Sigmoid colon (tissue), 6 donors: ENCODE measurements at regions not wholly inside any gene's neighbourhood (a gene's known extent, or its start where the extent isn't known, plus 50 kb on each side); places are given as distances from the start of the nearest gene placed in this dataset.

ENCODE experiments used
- DNase-seq: peaks from one replicate; pipeline ENCODE4 v3.0.0-alpha.2; 2019
- H3K27ac ChIP-seq, 4 donors: fragments of 200-600 bp; sonication (generic); one replicate each; pipeline ENCODE4 v1.5.1; 2016 to 2019; ENCODE audit warnings: mild to moderate bottlenecking in 1 of 4
- H3K27me3 ChIP-seq, 3 donors: fragments of 200-600 bp; sonication (generic); one replicate each; pipeline ENCODE4 v1.5.1; 2019; ENCODE audit warnings: mild to moderate bottlenecking in 1 of 3
- H3K36me3 ChIP-seq, 4 donors: fragments of 200-600 bp; sonication (generic); one replicate each; pipeline ENCODE4 v1.5.1; 2016 to 2019
- H3K4me1 ChIP-seq, 4 donors: fragments of 200-600 bp; sonication (generic); one replicate each; pipeline ENCODE4 v1.5.1; 2017 to 2019
- H3K4me3 ChIP-seq, 4 donors: fragments of 200-600 bp; sonication (generic); one replicate each; pipeline ENCODE4 v1.5.1; 2017 to 2019; ENCODE audit warnings: mild to moderate bottlenecking in 2 of 4, moderate library complexity in 1 of 4
- H3K9me3 ChIP-seq, 4 donors: fragments of 200-600 bp in 3 of 4; sonication (generic) in 3 of 4; one replicate each; pipeline versions ENCODE4 v1.5.1 to v1.6.1; 2013 to 2019
- EP300 ChIP-seq, 4 donors: sonication (generic); formaldehyde crosslinking; IDR thresholded peaks; one replicate each; pipeline ENCODE4 v1.6.1; 2017; ENCODE audit warnings: antibody characterized with exemption in 4 of 4
- POLR2A ChIP-seq, 2 donors: fragments of 450-650 bp; IDR thresholded peaks; one replicate each; pipeline ENCODE4 v1.6.1; 2016; ENCODE audit warnings: antibody characterized with exemption in 2 of 2, mild to moderate bottlenecking in 2 of 2, moderate library complexity in 2 of 2
- POLR2AphosphoS5 ChIP-seq, 4 donors: sonication (generic); formaldehyde crosslinking; IDR thresholded peaks; one replicate each; pipeline ENCODE4 v1.6.1; 2017; ENCODE audit warnings: antibody characterized with exemption in 4 of 4
- WGBS, 2 donors: extraction: QIAGEN DNeasy Blood & Tissue Kit; methylation state at CpG; one replicate each; pipeline ENCODE4 v1.1.7; 2013; 5-methylcytosine and 5-hydroxymethylcytosine counted together
- intact Hi-C: fragments of 100-400 bp; cut with DNase I; formaldehyde crosslinking; loops from one replicate; pipeline ENCODE4 v1.15.1; 2023
- TF ChIP-seq, protein P1 (sequence below), 4 experiments: fragments of 450-650 bp in 3 of 4; fragments of 200-600 bp in 1 of 4; IDR thresholded peaks; one replicate each; pipeline ENCODE4 v1.5.1; 2016 to 2019; ENCODE audit warnings: antibody characterized with exemption in 4 of 4, mild to moderate bottlenecking in 3 of 4, moderate library complexity in 2 of 4
- donor health status: healthy with polysubstance abuse.
- donor health status: healthy.

DNA sequence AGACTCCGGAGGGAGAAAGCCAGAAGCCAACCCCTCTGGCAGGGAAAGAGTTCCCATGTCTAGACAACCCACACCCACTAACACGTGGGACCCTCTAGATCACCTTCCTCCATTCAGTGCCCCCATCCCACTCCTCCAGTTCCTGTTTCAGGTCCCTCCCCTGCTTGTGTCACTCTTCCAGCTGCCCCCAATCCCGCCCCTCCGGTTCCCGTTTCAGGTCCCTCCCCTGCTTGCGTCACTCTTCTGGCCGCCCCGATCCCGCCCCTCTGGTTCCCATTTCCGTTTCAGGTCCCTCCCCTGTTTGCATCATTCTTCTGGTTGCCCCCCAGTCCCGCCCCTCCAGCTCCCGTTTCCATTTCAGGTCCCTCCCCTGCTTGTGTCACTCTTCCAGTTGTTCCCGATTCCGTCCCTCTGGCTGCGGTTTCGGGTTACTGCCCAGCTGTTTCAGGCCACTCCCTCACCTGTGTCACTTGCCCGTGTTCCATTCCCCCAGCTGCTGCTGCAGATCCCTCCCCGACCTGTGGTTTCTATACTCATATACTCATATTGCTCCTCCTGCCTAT lies 64.8 kb upstream of the RANBP6 start:
- Histone ChIP-seq H3K27me3 (no peaks in the 10 kb centered on the region), H3K27ac (peak overlapping the region; percentile 54 to 71 (median 70)), H3K4me3 (peak overlapping the region; percentile 12 to 51 (median 42)), H3K9me3 (no peaks in the 10 kb centered on the region), H3K4me1 (no peaks in the 10 kb centered on the region), H3K36me3 (no peaks in the 10 kb centered on the region)
- TF ChIP-seq, protein P1, sequence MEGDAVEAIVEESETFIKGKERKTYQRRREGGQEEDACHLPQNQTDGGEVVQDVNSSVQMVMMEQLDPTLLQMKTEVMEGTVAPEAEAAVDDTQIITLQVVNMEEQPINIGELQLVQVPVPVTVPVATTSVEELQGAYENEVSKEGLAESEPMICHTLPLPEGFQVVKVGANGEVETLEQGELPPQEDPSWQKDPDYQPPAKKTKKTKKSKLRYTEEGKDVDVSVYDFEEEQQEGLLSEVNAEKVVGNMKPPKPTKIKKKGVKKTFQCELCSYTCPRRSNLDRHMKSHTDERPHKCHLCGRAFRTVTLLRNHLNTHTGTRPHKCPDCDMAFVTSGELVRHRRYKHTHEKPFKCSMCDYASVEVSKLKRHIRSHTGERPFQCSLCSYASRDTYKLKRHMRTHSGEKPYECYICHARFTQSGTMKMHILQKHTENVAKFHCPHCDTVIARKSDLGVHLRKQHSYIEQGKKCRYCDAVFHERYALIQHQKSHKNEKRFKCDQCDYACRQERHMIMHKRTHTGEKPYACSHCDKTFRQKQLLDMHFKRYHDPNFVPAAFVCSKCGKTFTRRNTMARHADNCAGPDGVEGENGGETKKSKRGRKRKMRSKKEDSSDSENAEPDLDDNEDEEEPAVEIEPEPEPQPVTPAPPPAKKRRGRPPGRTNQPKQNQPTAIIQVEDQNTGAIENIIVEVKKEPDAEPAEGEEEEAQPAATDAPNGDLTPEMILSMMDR (IDR thresholded peaks at IDR 0.05), result peak in 1 of 4 experiments; percentile 26
- TF ChIP-seq EP300 (IDR thresholded peaks at IDR 0.05), result no peak
- no peak for TF ChIP-seq POLR2A (IDR thresholded peaks at IDR 0.05)
- TF ChIP-seq POLR2AphosphoS5 (IDR thresholded peaks at IDR 0.05), result peak in 1 of 4 donors; percentile 28
- peak; percentile 93 for DNase-seq
- intact Hi-C loops, result no loop called here
- WGBS, 2 donors, result 16 to 22% methylated on average over 18 of the region's 18 CpGs

DNA sequence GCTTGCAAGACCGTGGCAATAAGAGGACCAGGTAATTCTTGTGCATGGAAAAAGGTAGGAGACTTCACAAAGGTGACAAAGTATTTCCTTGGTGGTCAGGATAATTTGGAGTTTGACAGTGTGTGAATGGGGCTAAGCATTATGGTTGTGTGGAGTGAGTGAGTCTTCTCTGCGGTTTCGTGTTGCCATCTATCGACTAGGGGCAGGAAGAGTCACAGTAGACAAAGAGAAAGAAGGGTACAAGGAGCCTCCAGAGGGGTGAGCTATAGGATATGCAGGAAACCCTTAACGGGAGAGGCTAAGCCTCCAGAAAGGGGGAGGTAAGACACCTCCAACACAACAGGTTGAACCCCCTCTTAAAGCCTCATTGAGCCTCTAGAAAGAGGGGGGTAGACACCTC lies 64.0 kb upstream of the RANBP6 start:
- Histone ChIP-seq H3K27me3 (no peaks in the 10 kb centered on the region), H3K4me3 (peak overlapping the region in 2 of 4 donors; percentile 44 to 51), H3K27ac (peak overlapping the region in 1 of 4 donors; percentile 70), H3K36me3 (no peaks in the 10 kb centered on the region), H3K4me1 (no peaks in the 10 kb centered on the region), H3K9me3 (no peaks in the 10 kb centered on the region)
- WGBS, 2 donors, result 90% methylated on average over 5 of the region's 5 CpGs
- no peak for DNase-seq
- TF ChIP-seq EP300 (IDR thresholded peaks at IDR 0.05), result no peak
- TF ChIP-seq POLR2A (IDR thresholded peaks at IDR 0.05), result no peak
- no peak for TF ChIP-seq POLR2AphosphoS5 (IDR thresholded peaks at IDR 0.05)
- intact Hi-C loops, result no loop called here

DNA sequence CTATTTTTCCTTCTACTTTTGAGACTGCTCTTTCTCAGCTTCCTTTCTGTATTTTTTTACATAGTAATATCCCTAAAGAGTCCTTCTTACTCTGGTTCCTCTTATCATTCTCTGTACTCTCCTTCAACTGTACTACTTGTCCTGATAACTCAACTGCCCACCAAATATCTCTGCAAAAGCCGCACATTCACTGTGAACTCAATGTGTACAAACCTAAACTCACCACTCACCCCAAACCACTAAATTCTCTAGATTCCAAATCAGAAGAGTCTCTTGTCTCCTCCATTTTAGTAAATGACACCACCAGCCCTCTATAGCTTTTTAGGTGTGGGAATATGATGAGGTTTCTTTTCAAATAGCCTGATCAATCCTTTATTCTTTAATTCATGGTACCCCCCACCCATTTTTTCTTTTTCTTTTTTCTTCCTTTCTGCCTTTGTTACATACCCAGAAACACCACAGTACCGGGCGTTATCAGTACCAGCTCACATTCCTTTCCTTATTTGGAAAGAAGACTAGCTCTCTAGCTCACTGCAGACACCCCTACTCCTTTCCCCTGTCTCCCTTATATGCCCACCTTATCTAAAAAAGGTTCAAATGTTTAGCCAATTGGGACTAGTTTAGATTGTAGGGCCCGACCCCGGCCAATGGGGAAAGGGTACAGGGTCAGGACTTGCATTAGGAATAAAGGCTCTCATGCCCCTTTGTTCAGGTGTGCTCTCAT lies 63.1 kb upstream of the RANBP6 start:
- Histone ChIP-seq H3K27me3 (no peaks in the 10 kb centered on the region), H3K9me3 (no peaks in the 10 kb centered on the region), H3K4me3 (no peak overlapping the region), H3K27ac (no peak overlapping the region), H3K4me1 (no peaks in the 10 kb centered on the region), H3K36me3 (no peaks in the 10 kb centered on the region)
- intact Hi-C loops, result no loop called here
- DNase-seq, result no peak
- no peak for TF ChIP-seq POLR2A (IDR thresholded peaks at IDR 0.05)
- TF ChIP-seq EP300 (IDR thresholded peaks at IDR 0.05), result no peak
- TF ChIP-seq, protein P1 (IDR thresholded peaks at IDR 0.05), result no peak
- no peak for TF ChIP-seq POLR2AphosphoS5 (IDR thresholded peaks at IDR 0.05)
- 83 to 86% methylated on average over 5 of the region's 5 CpGs for WGBS, 2 donors

DNA sequence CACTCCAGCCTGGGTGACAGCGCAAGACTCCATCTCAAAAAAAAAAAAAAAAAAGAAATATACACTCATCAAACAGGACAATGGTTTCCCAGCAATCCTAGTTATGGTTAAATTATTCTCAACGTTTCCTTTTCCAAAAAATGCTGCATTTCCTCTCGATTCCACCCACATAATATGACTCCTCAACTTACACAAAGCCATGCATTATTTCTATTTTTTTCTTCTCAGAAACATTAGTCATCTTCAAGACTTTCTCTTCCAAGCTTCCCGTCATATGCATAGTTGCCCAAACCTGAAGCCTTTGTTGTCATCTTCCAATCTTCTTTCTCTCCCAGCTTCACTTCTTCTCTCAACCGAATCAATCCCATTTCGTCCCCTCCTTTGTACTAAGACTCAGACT lies 61.4 kb upstream of the RANBP6 start:
- Histone ChIP-seq H3K4me3 (no peak overlapping the region), H3K4me1 (no peaks in the 10 kb centered on the region), H3K27me3 (no peaks in the 10 kb centered on the region), H3K36me3 (no peaks in the 10 kb centered on the region), H3K9me3 (no peaks in the 10 kb centered on the region), H3K27ac (no peak overlapping the region)
- WGBS, 2 donors, result 79 to 91% methylated on average over 6 of the region's 6 CpGs
- DNase-seq, result no peak
- intact Hi-C loops, result no loop called here
- TF ChIP-seq EP300 (IDR thresholded peaks at IDR 0.05), result no peak
- no peak for TF ChIP-seq POLR2A (IDR thresholded peaks at IDR 0.05)
- TF ChIP-seq, protein P1 (IDR thresholded peaks at IDR 0.05), result no peak
- no peak for TF ChIP-seq POLR2AphosphoS5 (IDR thresholded peaks at IDR 0.05)

DNA sequence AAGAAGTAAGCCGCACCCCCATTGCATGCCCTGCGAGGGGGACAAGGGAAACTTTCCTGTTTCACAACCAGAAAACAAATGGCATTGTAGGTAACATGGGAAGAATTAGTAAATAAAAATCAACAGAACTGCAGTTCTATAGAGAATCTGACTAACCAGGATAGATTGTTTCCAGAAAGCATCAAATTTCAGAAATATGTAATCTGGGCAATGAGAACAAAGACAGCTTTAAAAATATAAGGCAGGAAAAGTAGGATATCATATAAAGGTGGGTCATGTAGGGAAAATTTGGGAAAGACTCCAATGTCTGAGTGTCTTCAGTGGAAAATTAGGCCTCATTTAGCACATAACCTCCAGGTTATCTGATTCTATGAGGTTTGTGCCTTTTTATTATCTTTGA lies 58.3 kb upstream of the RANBP6 start:
- no peaks in the 10 kb centered on the region for H3K27me3 ChIP-seq

More for the DNA sequence above, 58.3 kb upstream of the RANBP6 start:
- Histone ChIP-seq H3K36me3 (no peaks in the 10 kb centered on the region), H3K4me3 (no peak overlapping the region), H3K9me3 (no peaks in the 10 kb centered on the region), H3K4me1 (no peaks in the 10 kb centered on the region), H3K27ac (no peak overlapping the region)
- no peak for DNase-seq
- intact Hi-C loops, result no loop called here
- TF ChIP-seq POLR2A (IDR thresholded peaks at IDR 0.05) (no peak), POLR2AphosphoS5 (IDR thresholded peaks at IDR 0.05) (no peak)
- TF ChIP-seq, protein P1 (IDR thresholded peaks at IDR 0.05), result no peak
- WGBS, 2 donors, result 91 to 92% methylated on average over 2 of the region's 2 CpGs
